ENCODE measurements at regions not wholly inside any gene's neighbourhood (a gene's known extent, or its start where the extent isn't known, plus 50 kb on each side); places are given as distances from the start of the nearest gene placed in this dataset.

DNA sequence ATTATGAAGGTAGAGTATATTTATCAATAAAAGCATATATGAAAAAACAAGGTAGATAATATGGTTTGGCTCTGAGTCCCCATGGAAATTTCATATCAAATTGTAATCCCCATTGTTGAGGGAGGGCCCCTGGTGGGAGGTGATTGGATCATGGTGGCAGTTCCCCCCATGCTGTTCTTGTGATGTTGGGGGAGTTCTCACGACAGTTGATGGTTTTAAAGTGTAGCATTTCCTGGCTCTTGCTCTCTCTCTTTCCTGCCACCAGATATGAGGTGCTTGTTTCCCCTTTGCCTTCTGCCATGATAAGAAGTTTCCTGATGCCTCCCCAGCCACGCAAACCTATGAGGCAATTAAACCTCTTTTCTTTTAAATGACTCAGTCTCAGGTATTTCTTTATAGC lies 260.4 kb downstream of the PPARGC1A start:
- TF ChIP-seq, protein P1, sequence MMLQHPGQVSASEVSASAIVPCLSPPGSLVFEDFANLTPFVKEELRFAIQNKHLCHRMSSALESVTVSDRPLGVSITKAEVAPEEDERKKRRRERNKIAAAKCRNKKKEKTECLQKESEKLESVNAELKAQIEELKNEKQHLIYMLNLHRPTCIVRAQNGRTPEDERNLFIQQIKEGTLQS (IDR thresholded peaks at IDR 0.05), result no peak
- TF ChIP-seq, protein P1 (CRISPR knock-in tag; conservative IDR thresholded peaks at IDR 0.05), result no peak
- TF ChIP-seq MEF2A (IDR thresholded peaks at IDR 0.05; ENCODE audit: control insufficient read depth, low read depth, low read length), result no peak
- TF ChIP-seq RBFOX2 (IDR thresholded peaks at IDR 0.05; ENCODE audit: low read depth, low read length), result no peak
- no peak for TF ChIP-seq MTA3 (IDR thresholded peaks at IDR 0.05; ENCODE audit: borderline replicate concordance)
- TF ChIP-seq, protein P2, sequence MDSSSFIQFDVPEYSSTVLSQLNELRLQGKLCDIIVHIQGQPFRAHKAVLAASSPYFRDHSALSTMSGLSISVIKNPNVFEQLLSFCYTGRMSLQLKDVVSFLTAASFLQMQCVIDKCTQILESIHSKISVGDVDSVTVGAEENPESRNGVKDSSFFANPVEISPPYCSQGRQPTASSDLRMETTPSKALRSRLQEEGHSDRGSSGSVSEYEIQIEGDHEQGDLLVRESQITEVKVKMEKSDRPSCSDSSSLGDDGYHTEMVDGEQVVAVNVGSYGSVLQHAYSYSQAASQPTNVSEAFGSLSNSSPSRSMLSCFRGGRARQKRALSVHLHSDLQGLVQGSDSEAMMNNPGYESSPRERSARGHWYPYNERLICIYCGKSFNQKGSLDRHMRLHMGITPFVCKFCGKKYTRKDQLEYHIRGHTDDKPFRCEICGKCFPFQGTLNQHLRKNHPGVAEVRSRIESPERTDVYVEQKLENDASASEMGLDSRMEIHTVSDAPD (CRISPR knock-in tag; IDR thresholded peaks at IDR 0.05), result no peak
- TF ChIP-seq TAF1 (IDR thresholded peaks at IDR 0.05; ENCODE audit: control insufficient read depth, extremely low read depth, insufficient read depth, low read length, severe bottlenecking), result no peak
- TF ChIP-seq THRA (IDR thresholded peaks at IDR 0.05), result no peak
- TF ChIP-seq, protein P3, sequence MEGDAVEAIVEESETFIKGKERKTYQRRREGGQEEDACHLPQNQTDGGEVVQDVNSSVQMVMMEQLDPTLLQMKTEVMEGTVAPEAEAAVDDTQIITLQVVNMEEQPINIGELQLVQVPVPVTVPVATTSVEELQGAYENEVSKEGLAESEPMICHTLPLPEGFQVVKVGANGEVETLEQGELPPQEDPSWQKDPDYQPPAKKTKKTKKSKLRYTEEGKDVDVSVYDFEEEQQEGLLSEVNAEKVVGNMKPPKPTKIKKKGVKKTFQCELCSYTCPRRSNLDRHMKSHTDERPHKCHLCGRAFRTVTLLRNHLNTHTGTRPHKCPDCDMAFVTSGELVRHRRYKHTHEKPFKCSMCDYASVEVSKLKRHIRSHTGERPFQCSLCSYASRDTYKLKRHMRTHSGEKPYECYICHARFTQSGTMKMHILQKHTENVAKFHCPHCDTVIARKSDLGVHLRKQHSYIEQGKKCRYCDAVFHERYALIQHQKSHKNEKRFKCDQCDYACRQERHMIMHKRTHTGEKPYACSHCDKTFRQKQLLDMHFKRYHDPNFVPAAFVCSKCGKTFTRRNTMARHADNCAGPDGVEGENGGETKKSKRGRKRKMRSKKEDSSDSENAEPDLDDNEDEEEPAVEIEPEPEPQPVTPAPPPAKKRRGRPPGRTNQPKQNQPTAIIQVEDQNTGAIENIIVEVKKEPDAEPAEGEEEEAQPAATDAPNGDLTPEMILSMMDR (IDR thresholded peaks at IDR 0.05 in 2 of 3, conservative IDR thresholded peaks at IDR 0.05 in 1 of 3; ENCODE audit: insufficient read depth in 2 of 3, low read depth in 1 of 3, low read length in 3 of 3), result no peak
- no peak for TF ChIP-seq FOXA1 (IDR thresholded peaks at IDR 0.05; ENCODE audit: borderline replicate concordance)
- no peak for TF ChIP-seq KAT7 (CRISPR knock-in tag; IDR thresholded peaks at IDR 0.05; ENCODE audit: borderline replicate concordance)
- no peak for TF ChIP-seq POLR2AphosphoS5 (IDR thresholded peaks at IDR 0.05; ENCODE audit: control insufficient read depth, insufficient read depth, low read depth, low read length)
- TF ChIP-seq IRF2 (CRISPR knock-in tag; IDR thresholded peaks at IDR 0.05), result no peak

All from K562 (cell line).